GM23338 (cell line): ENCODE measurements at regions not wholly inside any gene's neighbourhood (a gene's known extent, or its start where the extent isn't known, plus 50 kb on each side); places are given as distances from the start of the nearest gene placed in this dataset.

Experiments
- ATAC-seq: fragments of 200-7000 bp; cut with Tn5 transposase; 3 replicates; pipeline ENCODE4 v1.9.1; 2020
- DNase-seq: peaks from one replicate; pipeline ENCODE4 v3.0.0-alpha.2; 2015; ENCODE audit warnings: low spot score
- H2AFZ ChIP-seq: fragments of 200-600 bp; sonication (generic); 2 replicates; pipeline ENCODE4 v1.8.0; 2016; ENCODE audit warnings: antibody characterized with exemption, mild to moderate bottlenecking, moderate library complexity
- H3F3A ChIP-seq: fragments of 200-600 bp; sonication (generic); replicated peaks from 2 replicates; pipeline ENCODE4 v1.8.0; 2017; ENCODE audit warnings: antibody characterized with exemption, mixed run types, low read depth
- H3K27ac ChIP-seq: fragments of 200-600 bp; sonication (generic); 2 replicates; pipeline ENCODE4 v1.6.1; 2016; ENCODE audit warnings: low read depth
- H3K27me3 ChIP-seq: fragments of 200-600 bp; sonication (generic); 2 replicates; pipeline ENCODE4 v1.8.0; 2016; ENCODE audit warnings: mild to moderate bottlenecking, mixed run types, moderate library complexity; ENCODE audit not compliant: insufficient read depth
- H3K36me3 ChIP-seq: fragments of 200-600 bp; sonication (generic); 2 replicates; pipeline ENCODE4 v1.8.0; 2016; ENCODE audit warnings: mild to moderate bottlenecking; ENCODE audit not compliant: insufficient read depth
- H3K4me1 ChIP-seq: fragments of 200-600 bp; sonication (generic); 2 replicates; pipeline ENCODE4 v1.8.0; 2016; ENCODE audit warnings: mild to moderate bottlenecking, moderate library complexity; ENCODE audit not compliant: insufficient read depth
- H3K4me2 ChIP-seq: fragments of 200-600 bp; sonication (generic); 2 replicates; pipeline ENCODE4 v1.7.1; 2017; ENCODE audit warnings: mixed run types
- H3K4me3 ChIP-seq: fragments of 200-600 bp; sonication (generic); 2 replicates; pipeline ENCODE4 v1.6.1; 2016; ENCODE audit warnings: mixed run types
- H3K79me2 ChIP-seq: fragments of 200-600 bp; sonication (generic); replicated peaks from 2 replicates; pipeline ENCODE4 v1.8.0; 2017; ENCODE audit warnings: mild to moderate bottlenecking; ENCODE audit not compliant: insufficient read depth
- H3K9me2 ChIP-seq: fragments of 200-600 bp; sonication (generic); 2 replicates; pipeline ENCODE4 v1.8.0; 2017; ENCODE audit not compliant: insufficient read depth
- H4K20me1 ChIP-seq: fragments of 200-600 bp; sonication (generic); replicated peaks from 2 replicates; pipeline ENCODE4 v1.8.0; 2017; ENCODE audit warnings: mild to moderate bottlenecking; ENCODE audit not compliant: insufficient read depth
- H3K27ac Mint-ChIP-seq: 2 replicates; pipeline ENCODE4 v1.8.0; 2020; ENCODE audit warnings: inconsistent platforms, mild to moderate bottlenecking, moderate library complexity, mixed read lengths
- H3K27me3 Mint-ChIP-seq: 3 replicates; pipeline ENCODE4 v1.8.0; 2022; ENCODE audit warnings: low read depth, mild to moderate bottlenecking, moderate library complexity, mixed read lengths, inconsistent platforms; ENCODE audit not compliant: insufficient read depth, poor library complexity
- H3K36me3 Mint-ChIP-seq: 3 replicates; pipeline ENCODE4 v1.8.0; 2021; ENCODE audit warnings: low read depth, mild to moderate bottlenecking, inconsistent platforms, moderate library complexity, mixed read lengths
- H3K4me1 Mint-ChIP-seq: 3 replicates; pipeline ENCODE4 v1.8.0; 2020; ENCODE audit warnings: mild to moderate bottlenecking, inconsistent platforms, mixed read lengths
- H3K4me3 Mint-ChIP-seq: 3 replicates; pipeline ENCODE4 v1.8.0; 2021; ENCODE audit warnings: moderate library complexity, mild to moderate bottlenecking, inconsistent platforms, mixed read lengths
- H3K9me3 Mint-ChIP-seq: 3 replicates; pipeline ENCODE4 v1.8.0; 2020; ENCODE audit warnings: moderate library complexity, mild to moderate bottlenecking, inconsistent platforms, mixed read lengths
- CREB1 ChIP-seq: fragments of 250-450 bp; sonication (Bioruptor Pico); IDR thresholded peaks from 2 replicates; pipeline ENCODE4 v1.5.0; 2020; ENCODE audit warnings: low read depth, mild to moderate bottlenecking, moderate library complexity
- CTCF ChIP-seq, 2 experiments: fragments of 200-600 bp in 1 of 2; sonication (generic) in 1 of 2; conservative IDR thresholded peaks; 2 replicates each; pipeline versions ENCODE4 v1.5.1 to v1.6.1; 2016 to 2017; ENCODE audit warnings: antibody characterized with exemption in 2 of 2, low read depth in 2 of 2, mild to moderate bottlenecking in 2 of 2, moderate library complexity in 1 of 2
- ETS1 ChIP-seq: IDR thresholded peaks from 2 replicates; pipeline ENCODE4 v1.6.1; 2016; ENCODE audit warnings: antibody characterized with exemption
- EZH2 ChIP-seq: fragments of 200-600 bp; sonication (generic); IDR thresholded peaks from one replicate; pipeline ENCODE4 v1.8.0; 2017; ENCODE audit warnings: antibody characterized with exemption, mild to moderate bottlenecking, low read depth; ENCODE audit not compliant: unreplicated experiment
- EZH2phosphoT487 ChIP-seq: fragments of 200-600 bp; sonication (generic); IDR thresholded peaks from one replicate; pipeline ENCODE4 v1.8.1; 2018; ENCODE audit warnings: antibody characterized with exemption; ENCODE audit not compliant: unreplicated experiment
- JUNB ChIP-seq: IDR thresholded peaks from one replicate; pipeline ENCODE4 v1.6.1; 2016; ENCODE audit warnings: antibody characterized with exemption; ENCODE audit not compliant: unreplicated experiment
- NANOG ChIP-seq: IDR thresholded peaks from 2 replicates; pipeline ENCODE4 v1.6.1; 2016; ENCODE audit warnings: antibody characterized with exemption, borderline replicate concordance
- POLR2AphosphoS5 ChIP-seq: IDR thresholded peaks from 2 replicates; pipeline ENCODE4 v1.6.1; 2016; ENCODE audit warnings: antibody characterized with exemption, low read depth
- REST ChIP-seq: IDR thresholded peaks from one replicate; pipeline ENCODE4 v1.6.1; 2018; ENCODE audit warnings: antibody characterized with exemption; ENCODE audit not compliant: unreplicated experiment
- STAT1 ChIP-seq: IDR thresholded peaks from one replicate; pipeline ENCODE4 v1.6.1; 2016; ENCODE audit warnings: antibody characterized with exemption; ENCODE audit not compliant: unreplicated experiment
- ZNF114 ChIP-seq: fragments of 250-450 bp; sonication (Bioruptor Pico); IDR thresholded peaks from 2 replicates; pipeline ENCODE4 v1.5.0; 2020; ENCODE audit warnings: mild to moderate bottlenecking, moderate library complexity
- ZNF331 ChIP-seq: fragments of 250-450 bp; sonication (Bioruptor Pico); IDR thresholded peaks from 2 replicates; pipeline ENCODE4 v1.5.0; 2020; ENCODE audit warnings: low read depth, mild to moderate bottlenecking, moderate library complexity
- ZNF462 ChIP-seq: fragments of 250-450 bp; sonication (Bioruptor Pico); IDR thresholded peaks from 2 replicates; pipeline ENCODE4 v1.5.0; 2020; ENCODE audit warnings: mild to moderate bottlenecking, moderate library complexity

GRCh38 chr15:69794645-69795469 is 302.9 kb downstream of the TLE3 start:
- Mint-ChIP-seq H3K27me3 (peaks cover 3% of the 10 kb centered on the region), H3K4me3 (no peak overlapping the region), H3K9me3 (peaks cover 2% of the 10 kb centered on the region; the same call in 1 of the 3 replicates), H3K36me3 (no peaks in the 10 kb centered on the region; the same call in 2 of the 3 replicates), H3K27ac (no peak overlapping the region), H3K4me1 (peaks cover 7% of the 10 kb centered on the region)
- Histone ChIP-seq H3F3A (no peaks in the 10 kb centered on the region), H3K27ac (no peak overlapping the region), H4K20me1 (no peaks in the 10 kb centered on the region), H3K4me1 (no peaks in the 10 kb centered on the region), H2AFZ (no peak overlapping the region), H3K27me3 (no peaks in the 10 kb centered on the region), H3K4me2 (no peak overlapping the region), H3K36me3 (no peaks in the 10 kb centered on the region), H3K4me3 (no peak overlapping the region), H3K79me2 (no peaks in the 10 kb centered on the region), H3K9me2 (no peaks in the 10 kb centered on the region)
- ATAC-seq = peak; percentile 88
- DNase-seq = peak; percentile 69
- TF ChIP-seq ZNF462 (CRISPR knock-in tag) (no peak), POLR2AphosphoS5 (no peak), NANOG (no peak), ZNF331 (CRISPR knock-in tag) (no peak), REST (no peak), ETS1 (no peak), EZH2 (no peak), EZH2phosphoT487 (no peak), CTCF (conservative IDR thresholded peaks at IDR 0.05; ENCODE audit: low read depth in 2 of 2) (no peak), STAT1 (no peak), ZNF114 (no peak), CREB1 (CRISPR knock-in tag) (no peak), JUNB (no peak)
